GM12874 (cell line): ENCODE measurements at regions not wholly inside any gene's neighbourhood (a gene's known extent, or its start where the extent isn't known, plus 50 kb on each side); places are given as distances from the start of the nearest gene placed in this dataset.

Experiments used
- CTCF ChIP-seq: IDR thresholded peaks from 2 replicates; pipeline ENCODE4 v1.5.1; 2011; ENCODE audit warnings: low read depth, mild to moderate bottlenecking, control low read depth, low read length, moderate library complexity; ENCODE audit not compliant: insufficient read depth

DNA sequence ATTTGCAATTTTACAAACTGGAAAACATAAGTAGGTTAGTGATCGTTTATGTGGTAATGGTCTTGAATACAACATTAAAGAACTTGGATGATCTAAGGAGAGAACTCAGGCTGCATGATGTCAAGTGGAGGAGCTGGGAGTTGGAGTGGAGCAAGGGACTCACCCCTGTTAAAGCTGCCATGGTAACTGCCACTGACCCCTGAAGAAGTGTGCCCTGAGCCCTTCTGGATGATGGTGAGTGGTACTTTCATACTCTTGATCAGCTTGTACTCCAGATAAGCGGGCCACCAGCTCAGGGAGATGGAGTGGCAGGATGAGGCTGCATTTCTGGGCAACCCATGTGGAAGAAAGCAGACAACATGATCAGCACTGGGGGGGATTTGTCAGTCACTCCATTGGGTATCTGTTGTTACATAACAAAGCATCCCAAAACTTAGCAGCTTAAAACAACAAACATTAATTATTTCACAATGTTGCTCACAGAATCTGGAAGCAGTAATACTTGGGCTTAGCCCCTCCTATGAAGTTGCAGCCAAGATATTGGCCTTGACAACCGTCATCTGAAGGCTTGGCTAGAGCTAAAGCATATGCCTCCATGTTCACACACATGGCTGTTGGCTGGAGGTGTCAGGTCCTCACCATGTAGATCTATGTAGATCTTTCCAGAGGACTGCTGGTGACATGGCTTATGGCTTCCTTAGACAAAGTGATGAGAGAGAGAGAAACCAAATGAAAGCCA, 213.8 kb downstream of the DUSP10 start:
- TF ChIP-seq CTCF = no peak

- TF ChIP-seq CTCF = no peak
Measured at GRCh38 chr1:221530791-221531190, 211.1 kb downstream of the DUSP10 start.

GRCh38 chr1:221532071-221532773, 209.7 kb downstream of the DUSP10 start:
- TF ChIP-seq CTCF = no peak

DNA sequence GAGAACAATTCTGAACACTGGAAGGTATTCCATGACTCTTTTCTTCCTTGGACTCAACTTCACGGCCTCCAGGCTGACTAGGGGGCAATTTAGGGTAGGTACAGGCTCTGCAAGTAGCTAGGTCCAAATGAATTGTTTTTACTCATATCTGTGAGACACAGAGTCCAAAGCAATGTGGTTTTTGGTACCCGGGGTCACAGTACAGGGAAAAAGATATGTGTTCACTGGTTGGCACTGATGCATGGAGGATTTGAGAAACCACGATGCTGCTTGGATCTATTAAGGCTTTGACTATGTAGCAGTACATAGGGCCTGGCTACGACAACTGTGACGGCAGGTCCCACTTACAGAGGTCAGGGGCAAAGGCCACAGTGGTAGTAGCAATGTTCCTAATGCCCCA, 200.6 kb downstream of the DUSP10 start:
- TF ChIP-seq CTCF = no peak

DNA sequence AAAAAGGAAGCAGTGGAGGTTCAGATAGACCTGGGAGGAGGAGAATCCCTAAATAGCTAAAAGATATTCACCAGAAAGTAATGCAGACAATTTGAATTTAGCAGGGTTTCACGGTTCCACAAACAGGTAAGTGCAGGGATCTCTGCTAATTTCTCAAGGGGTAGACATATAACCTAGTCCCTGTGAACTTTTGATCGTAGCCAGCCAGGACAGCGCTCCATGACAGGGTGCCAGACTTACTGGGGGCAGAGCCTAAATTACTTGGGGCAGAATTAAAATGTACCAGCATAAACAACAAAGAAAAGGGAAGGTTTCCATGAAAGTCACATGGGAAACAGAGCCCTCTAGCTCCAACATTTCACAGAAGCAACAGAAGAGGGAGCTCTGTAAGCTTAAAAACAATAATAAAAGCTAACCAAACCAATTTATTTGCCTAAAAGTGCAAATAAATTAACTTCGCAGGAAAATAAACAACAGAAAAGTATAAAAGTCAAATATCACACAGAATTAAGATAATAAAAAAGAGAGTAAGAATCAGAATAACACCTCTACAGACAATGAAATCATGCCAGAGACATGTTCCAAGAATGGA, 198.3 kb downstream of the DUSP10 start:
- TF ChIP-seq CTCF = peak; percentile 36

DNA sequence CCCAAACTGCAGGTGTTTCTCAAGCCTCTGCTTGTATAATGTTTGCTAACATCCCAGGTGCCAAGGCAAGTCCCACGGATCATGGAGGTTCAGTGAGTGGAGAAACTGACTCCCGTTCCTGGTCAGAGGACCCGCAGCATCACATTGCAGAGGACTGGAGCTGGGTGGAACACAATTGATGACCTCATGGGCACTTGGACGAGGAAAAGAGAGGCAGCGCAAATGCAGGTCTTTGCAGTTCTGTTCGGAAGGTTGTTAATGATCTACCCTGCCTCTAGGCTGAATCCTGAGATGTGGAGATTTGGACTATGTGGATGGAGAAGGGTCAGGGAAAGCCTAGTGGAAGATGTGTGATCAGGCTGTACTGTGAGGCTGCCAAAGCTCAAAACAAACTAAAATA, 192.9 kb downstream of the DUSP10 start:
- TF ChIP-seq CTCF = no peak

DNA sequence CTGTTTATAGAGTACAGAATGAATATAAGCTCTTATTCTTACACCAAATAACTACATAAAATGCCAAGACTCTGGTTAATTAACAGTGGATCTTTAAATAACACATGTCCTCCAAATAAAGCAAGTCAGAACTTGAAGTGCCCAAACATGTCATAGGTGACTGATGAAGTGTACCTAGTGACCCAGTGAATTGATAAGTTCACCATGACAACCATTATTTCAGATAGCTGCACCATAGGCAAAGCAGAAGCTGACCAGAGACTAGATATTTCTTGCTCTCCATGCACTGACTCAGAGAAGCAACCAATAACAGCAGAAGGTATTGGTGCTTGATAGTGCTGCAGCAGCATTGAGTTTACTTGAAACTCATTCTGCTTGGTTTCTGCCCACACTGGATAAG, 192.1 kb downstream of the DUSP10 start:
- no peak for TF ChIP-seq CTCF
